H9 (cell line): ENCODE measurements at regions not wholly inside any gene's neighbourhood (a gene's known extent, or its start where the extent isn't known, plus 50 kb on each side); places are given as distances from the start of the nearest gene placed in this dataset.

Experiments
- DNase-seq: peaks from one replicate; pipeline ENCODE4 v3.0.0-alpha.2; 2017
- H2AFZ ChIP-seq: one replicate; pipeline ENCODE4 v1.6.1; 2013; ENCODE audit warnings: mild to moderate bottlenecking, low read length, control low read depth, moderate library complexity
- H2AK5ac ChIP-seq: 2 replicates; pipeline ENCODE4 v1.6.1; 2013; ENCODE audit warnings: low read length, control low read depth, mixed read lengths; ENCODE audit not compliant: insufficient read length
- H2BK120ac ChIP-seq: one replicate; pipeline ENCODE4 v1.6.1; 2013; ENCODE audit warnings: low read depth, mild to moderate bottlenecking, low read length, control low read depth, inconsistent platforms; ENCODE audit not compliant: poor library complexity, severe bottlenecking
- H2BK12ac ChIP-seq: 2 replicates; pipeline ENCODE4 v1.6.1; 2013; ENCODE audit warnings: low read length, control low read depth, mixed read lengths, low read depth; ENCODE audit not compliant: insufficient read length
- H2BK15ac ChIP-seq: 2 replicates; pipeline ENCODE4 v1.6.1; 2013; ENCODE audit warnings: low read depth, low read length, control low read depth
- H2BK20ac ChIP-seq: one replicate; pipeline ENCODE4 v1.6.1; 2013; ENCODE audit warnings: low read depth, mild to moderate bottlenecking, low read length, control low read depth, inconsistent platforms; ENCODE audit not compliant: poor library complexity, severe bottlenecking
- H2BK5ac ChIP-seq: 2 replicates; pipeline ENCODE4 v1.6.1; 2013; ENCODE audit warnings: low read length, control low read depth, mixed read lengths; ENCODE audit not compliant: insufficient read length
- H3K14ac ChIP-seq: 2 replicates; pipeline ENCODE4 v1.6.1; 2013; ENCODE audit warnings: low read length, control low read depth; ENCODE audit not compliant: insufficient read depth
- H3K18ac ChIP-seq: 2 replicates; pipeline ENCODE4 v1.6.1; 2013; ENCODE audit warnings: low read depth, mild to moderate bottlenecking, mixed read lengths, low read length, control low read depth; ENCODE audit not compliant: insufficient read length
- H3K23ac ChIP-seq: 2 replicates; pipeline ENCODE4 v1.6.1; 2013; ENCODE audit warnings: low read length, control low read depth, mixed read lengths, low read depth; ENCODE audit not compliant: insufficient read length
- H3K23me2 ChIP-seq: 2 replicates; pipeline ENCODE4 v1.6.1; 2013; ENCODE audit warnings: low read depth, mild to moderate bottlenecking, mixed read lengths, low read length, control low read depth; ENCODE audit not compliant: insufficient read length, poor library complexity, severe bottlenecking
- H3K27ac ChIP-seq: 2 replicates; pipeline ENCODE4 v1.5.1; 2013; ENCODE audit warnings: low read length, control low read depth, mixed read lengths, low read depth; ENCODE audit not compliant: insufficient read length
- H3K27me3 ChIP-seq: 2 replicates; pipeline ENCODE4 v1.6.1; 2013; ENCODE audit warnings: low read length, control low read depth, inconsistent platforms; ENCODE audit not compliant: insufficient read depth
- H3K4ac ChIP-seq: 2 replicates; pipeline ENCODE4 v1.6.1; 2013; ENCODE audit warnings: low read depth, mild to moderate bottlenecking, control low read depth, inconsistent platforms, low read length, moderate library complexity
- H3K4me1 ChIP-seq: 2 replicates; pipeline ENCODE4 v1.6.1; 2013; ENCODE audit warnings: low read length, control low read depth, inconsistent platforms; ENCODE audit not compliant: insufficient read depth
- H3K4me2 ChIP-seq: 2 replicates; pipeline ENCODE4 v1.6.1; 2013; ENCODE audit warnings: low read length, control low read depth, mixed read lengths; ENCODE audit not compliant: insufficient read length, insufficient read depth
- H3K56ac ChIP-seq: 2 replicates; pipeline ENCODE4 v1.6.1; 2013; ENCODE audit warnings: low read depth, mild to moderate bottlenecking, mixed read lengths, low read length, control low read depth; ENCODE audit not compliant: insufficient read length
- H3K79me1 ChIP-seq: 2 replicates; pipeline ENCODE4 v1.6.1; 2013; ENCODE audit warnings: low read depth, mild to moderate bottlenecking, moderate library complexity, low read length, control low read depth, inconsistent platforms; ENCODE audit not compliant: insufficient read depth, poor library complexity, severe bottlenecking
- H3K79me2 ChIP-seq: 2 replicates; pipeline ENCODE4 v1.6.1; 2013; ENCODE audit warnings: low read length, control low read depth, inconsistent platforms; ENCODE audit not compliant: insufficient read depth
- H3K9ac ChIP-seq: 2 replicates; pipeline ENCODE4 v1.6.1; 2013; ENCODE audit warnings: low read length, control low read depth, mixed read lengths; ENCODE audit not compliant: insufficient read length; ENCODE audit errors: extremely low read depth
- H3K9me3 ChIP-seq: one replicate; pipeline ENCODE4 v1.6.1; 2013; ENCODE audit warnings: low read depth, low read length, inconsistent platforms; ENCODE audit not compliant: control insufficient read depth
- H3T11ph ChIP-seq: one replicate; pipeline ENCODE4 v1.6.1; 2013; ENCODE audit warnings: mild to moderate bottlenecking, low read length, control low read depth, inconsistent platforms
- H4K20me1 ChIP-seq: one replicate; pipeline ENCODE4 v1.6.1; 2013; ENCODE audit not compliant: control insufficient read depth, insufficient read length, insufficient read depth
- H4K5ac ChIP-seq: 2 replicates; pipeline ENCODE4 v1.6.1; 2013; ENCODE audit warnings: low read depth, mild to moderate bottlenecking, mixed read lengths, low read length, control low read depth; ENCODE audit not compliant: insufficient read length
- H4K8ac ChIP-seq: replicated peaks from 2 replicates; pipeline ENCODE4 v1.6.1; 2013; ENCODE audit warnings: low read length, control low read depth, mixed read lengths, low read depth; ENCODE audit not compliant: insufficient read length
- H4K91ac ChIP-seq: 2 replicates; pipeline ENCODE4 v1.6.1; 2013; ENCODE audit warnings: low read depth, mild to moderate bottlenecking, moderate library complexity, mixed read lengths, low read length, control low read depth; ENCODE audit not compliant: insufficient read length
- H3K27ac Mint-ChIP-seq, 3 experiments: 2 replicates in 2 of 3; 3 replicates in 1 of 3; pipeline ENCODE4 v1.8.0; 2020 to 2021; ENCODE audit warnings: mixed read lengths in 3 of 3, mild to moderate bottlenecking in 1 of 3, moderate library complexity in 1 of 3
- H3K27me3 Mint-ChIP-seq: 2 replicates; pipeline ENCODE4 v1.8.0; 2021; ENCODE audit warnings: low read depth, mild to moderate bottlenecking, moderate library complexity, mixed read lengths
- H3K36me3 Mint-ChIP-seq, 3 experiments: 2 replicates in 2 of 3; 3 replicates in 1 of 3; pipeline ENCODE4 v1.8.0; 2020 to 2021; ENCODE audit warnings: low read depth in 3 of 3, mixed read lengths in 3 of 3; ENCODE audit not compliant: insufficient read depth in 1 of 3
- H3K4me1 Mint-ChIP-seq, 2 experiments: 2 replicates each; pipeline ENCODE4 v1.8.0; 2020; ENCODE audit warnings: mixed read lengths in 2 of 2
- H3K4me3 Mint-ChIP-seq, 2 experiments: 2 replicates in 1 of 2; 3 replicates in 1 of 2; pipeline ENCODE4 v1.8.0; 2020 to 2021; ENCODE audit warnings: mild to moderate bottlenecking in 2 of 2, mixed read lengths in 2 of 2, moderate library complexity in 1 of 2
- H3K9me3 Mint-ChIP-seq, 2 experiments: 2 replicates in 1 of 2; 3 replicates in 1 of 2; pipeline ENCODE4 v1.8.0; 2020; ENCODE audit warnings: mild to moderate bottlenecking in 2 of 2, mixed read lengths in 2 of 2, moderate library complexity in 1 of 2
- CTCF ChIP-seq: fragments of 200-600 bp; sonication (generic); conservative IDR thresholded peaks from 3 replicates; pipeline ENCODE4 v1.8.0; 2021; ENCODE audit warnings: antibody characterized with exemption, mild to moderate bottlenecking
- WGBS: extraction: QIAGEN DNeasy Blood & Tissue Kit; methylation state at CpG from one replicate; pipeline ENCODE4 v1.1.7; 2013; ENCODE audit warnings: missing lambda C conversion rate, low lambda C conversion rate, mixed read lengths; ENCODE audit not compliant: insufficient read length; ENCODE audit errors: extremely low coverage; 5-methylcytosine and 5-hydroxymethylcytosine counted together

GRCh38 chr12:118835926-118836325 lies 145.4 kb upstream of the SRRM4 start:
- Histone ChIP-seq H2AK5ac (no peak overlapping the region), H3K23ac (no peak overlapping the region), H3K14ac (no peak overlapping the region), H4K20me1 (no peaks in the 10 kb centered on the region), H2BK15ac (no peak overlapping the region), H3K4me2 (no peak overlapping the region), H3K27me3 (no peaks in the 10 kb centered on the region), H3K9me3 (no peaks in the 10 kb centered on the region), H2BK20ac (no peak overlapping the region), H3K18ac (no peak overlapping the region), H3T11ph (no peak overlapping the region), H2BK5ac (no peak overlapping the region), H4K8ac (no peak overlapping the region), H4K5ac (no peak overlapping the region), H3K79me2 (no peaks in the 10 kb centered on the region), H3K56ac (no peak overlapping the region), H3K79me1 (no peaks in the 10 kb centered on the region), H3K23me2 (no peaks in the 10 kb centered on the region), H3K4ac (no peak overlapping the region), H3K27ac (no peak overlapping the region), H4K91ac (no peak overlapping the region), H2BK120ac (no peak overlapping the region), H3K4me1 (no peaks in the 10 kb centered on the region), H2BK12ac (no peak overlapping the region), H3K9ac (no peak overlapping the region), H2AFZ (no peak overlapping the region)
- WGBS = no CpG with 5 or more reads among the region's 1 CpG
- no peak for DNase-seq
- no peak overlapping the region for H3K27ac Mint-ChIP-seq
- no peaks in the 10 kb centered on the region for H3K36me3 Mint-ChIP-seq
- H3K9me3 Mint-ChIP-seq = no peaks in the 10 kb centered on the region
- no peak overlapping the region for H3K4me3 Mint-ChIP-seq
- TF ChIP-seq CTCF = no peak
- H3K27me3 Mint-ChIP-seq = peaks cover 22% of the 10 kb centered on the region
- peaks cover 0 to 5% of the 10 kb centered on the region in 2 experiments; a peak in 2 of 4 replicates for H3K4me1 Mint-ChIP-seq
